Kidney (tissue), 13 donors: ENCODE measurements at regions not wholly inside any gene's neighbourhood (a gene's known extent, or its start where the extent isn't known, plus 50 kb on each side); places are given as distances from the start of the nearest gene placed in this dataset.

Source experiments
- DNase-seq, 5 donors: peaks; one replicate each; pipeline ENCODE4 v3.0.0-alpha.2; 2013 to 2020
- FAIRE-seq: peaks from 2 replicates; lab custom pipeline; 2012; peaks lifted over from hg19 to GRCh38; lab: Jason Lieb, UNC
- H3K27ac ChIP-seq, 2 donors: one replicate each; pipeline ENCODE4 v1.7.0; 2013; ENCODE audit warnings: low read depth in 2 of 2, low read length in 2 of 2, inconsistent platforms in 1 of 2
- H3K27me3 ChIP-seq: one replicate; pipeline ENCODE4 v1.7.1; 2013; ENCODE audit warnings: low read length, inconsistent platforms; ENCODE audit not compliant: control insufficient read depth, insufficient read depth
- H3K36me3 ChIP-seq, 3 donors: one replicate each; pipeline versions ENCODE4 v1.7.0 to v1.7.1; 2013; ENCODE audit warnings: low read length in 3 of 3, control low read depth in 1 of 3, inconsistent platforms in 1 of 3; ENCODE audit not compliant: insufficient read depth in 3 of 3, control insufficient read depth in 2 of 3
- H3K4me1 ChIP-seq, 3 donors: one replicate each; pipeline versions ENCODE4 v1.7.0 to v1.7.1; 2013; ENCODE audit warnings: low read length in 3 of 3, inconsistent platforms in 1 of 3, low read depth in 1 of 3; ENCODE audit not compliant: control insufficient read depth in 2 of 3, insufficient read depth in 2 of 3
- H3K4me3 ChIP-seq, 3 donors: one replicate each; pipeline versions ENCODE4 v1.7.0 to v1.8.1; 2013; ENCODE audit warnings: low read length in 3 of 3, control low read depth in 1 of 3, inconsistent platforms in 1 of 3
- H3K9ac ChIP-seq, 3 donors: one replicate each; pipeline versions ENCODE4 v1.7.0 to v1.7.1; 2013; ENCODE audit warnings: low read length in 3 of 3, control low read depth in 1 of 3, inconsistent platforms in 1 of 3
- H3K9me3 ChIP-seq, 3 donors: one replicate each; pipeline versions ENCODE4 v1.7.0 to v1.7.1; 2013; ENCODE audit warnings: low read length in 3 of 3, control low read depth in 1 of 3, inconsistent platforms in 1 of 3; ENCODE audit not compliant: control insufficient read depth in 2 of 3, insufficient read depth in 1 of 3
- intact Hi-C: fragments of 100-400 bp; cut with DNase I; formaldehyde crosslinking; loops from one replicate; pipeline ENCODE4 v1.11.1; 2022
- TF ChIP-seq, protein P1 (sequence below): IDR thresholded peaks from 3 replicates; pipeline ENCODE4 v1.5.1; 2012; ENCODE audit warnings: mild to moderate bottlenecking, moderate library complexity, borderline replicate concordance; ENCODE audit not compliant: insufficient read depth; ENCODE audit errors: extremely low read depth
- donor health status: control.
- donor health status: control.
- donor health status: control.
- donor health status: control.
- donor health status: control.
- donor health status: DM: yes; HTN: yes; CAD: no.
- donor health status: Normal renal cell carcinoma (clear cell type).

DNA sequence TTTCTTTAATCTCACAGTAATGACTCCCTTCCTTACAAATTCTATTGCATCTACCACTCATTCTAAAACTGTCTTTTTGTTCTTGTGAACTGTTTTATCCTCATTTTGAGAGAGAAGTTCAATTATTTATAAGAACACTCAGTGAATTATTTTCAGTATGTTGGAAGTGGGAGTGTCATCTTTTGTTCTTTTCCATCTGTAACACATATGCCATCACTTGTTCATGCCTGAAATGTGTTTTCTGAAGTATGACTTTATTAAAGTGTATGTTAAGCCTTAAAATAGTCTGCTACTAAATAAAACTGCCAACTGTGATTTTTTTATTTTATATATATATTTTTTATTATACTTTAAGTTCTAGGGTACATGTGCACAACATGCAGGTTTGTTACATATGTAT lies 623.0 kb upstream of the CBLB start:
- Histone ChIP-seq H3K4me3 (no peak overlapping the region), H3K27me3 (no peaks in the 10 kb centered on the region), H3K36me3 (no peaks in the 10 kb centered on the region), H3K9ac (no peak overlapping the region), H3K9me3 (no peaks in the 10 kb centered on the region), H3K27ac (no peak overlapping the region), H3K4me1 (no peaks in the 10 kb centered on the region)
- intact Hi-C loops = no loop called here
- DNase-seq (no peak), FAIRE-seq (no peak)
- TF ChIP-seq, protein P1, sequence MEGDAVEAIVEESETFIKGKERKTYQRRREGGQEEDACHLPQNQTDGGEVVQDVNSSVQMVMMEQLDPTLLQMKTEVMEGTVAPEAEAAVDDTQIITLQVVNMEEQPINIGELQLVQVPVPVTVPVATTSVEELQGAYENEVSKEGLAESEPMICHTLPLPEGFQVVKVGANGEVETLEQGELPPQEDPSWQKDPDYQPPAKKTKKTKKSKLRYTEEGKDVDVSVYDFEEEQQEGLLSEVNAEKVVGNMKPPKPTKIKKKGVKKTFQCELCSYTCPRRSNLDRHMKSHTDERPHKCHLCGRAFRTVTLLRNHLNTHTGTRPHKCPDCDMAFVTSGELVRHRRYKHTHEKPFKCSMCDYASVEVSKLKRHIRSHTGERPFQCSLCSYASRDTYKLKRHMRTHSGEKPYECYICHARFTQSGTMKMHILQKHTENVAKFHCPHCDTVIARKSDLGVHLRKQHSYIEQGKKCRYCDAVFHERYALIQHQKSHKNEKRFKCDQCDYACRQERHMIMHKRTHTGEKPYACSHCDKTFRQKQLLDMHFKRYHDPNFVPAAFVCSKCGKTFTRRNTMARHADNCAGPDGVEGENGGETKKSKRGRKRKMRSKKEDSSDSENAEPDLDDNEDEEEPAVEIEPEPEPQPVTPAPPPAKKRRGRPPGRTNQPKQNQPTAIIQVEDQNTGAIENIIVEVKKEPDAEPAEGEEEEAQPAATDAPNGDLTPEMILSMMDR = no peak

DNA sequence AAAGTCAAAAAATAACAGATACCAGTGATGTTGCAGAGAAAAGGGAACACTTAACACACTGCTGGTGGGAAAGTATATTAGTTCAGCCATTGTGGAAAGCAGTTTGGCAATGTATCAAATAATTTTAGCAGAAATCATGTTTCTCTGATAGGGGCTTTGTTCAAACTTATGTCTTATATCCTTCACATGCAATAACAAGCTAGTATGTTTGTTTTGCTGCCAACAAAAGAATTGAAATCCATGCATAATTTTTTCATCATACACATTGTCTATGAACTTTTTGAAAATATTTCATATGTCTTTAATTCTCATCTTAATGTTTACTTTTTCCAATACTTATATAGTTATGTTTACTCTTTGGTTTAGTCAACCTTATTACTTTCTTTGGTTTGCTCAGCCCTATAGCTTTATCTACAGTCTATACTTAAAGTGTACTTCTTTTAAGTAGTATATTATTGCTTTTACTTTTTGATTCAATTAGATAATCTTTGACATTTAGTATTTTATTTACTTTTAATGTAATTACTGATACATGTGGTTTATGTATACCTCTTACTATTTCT lies 639.6 kb upstream of the CBLB start:
- H3K9me3 ChIP-seq = peaks cover 0 to 2% (median 0%) of the 10 kb centered on the region in 3 donors
- FAIRE-seq = no peak
- no peak overlapping the region for H3K4me3 ChIP-seq
- TF ChIP-seq, protein P1 = no peak
- DNase-seq = no peak
- H3K9ac ChIP-seq = no peak overlapping the region
- no peaks in the 10 kb centered on the region for H3K36me3 ChIP-seq
- no peaks in the 10 kb centered on the region for H3K27me3 ChIP-seq
- no peak overlapping the region for H3K27ac ChIP-seq
- intact Hi-C loops = no loop called here
- no peaks in the 10 kb centered on the region for H3K4me1 ChIP-seq

DNA sequence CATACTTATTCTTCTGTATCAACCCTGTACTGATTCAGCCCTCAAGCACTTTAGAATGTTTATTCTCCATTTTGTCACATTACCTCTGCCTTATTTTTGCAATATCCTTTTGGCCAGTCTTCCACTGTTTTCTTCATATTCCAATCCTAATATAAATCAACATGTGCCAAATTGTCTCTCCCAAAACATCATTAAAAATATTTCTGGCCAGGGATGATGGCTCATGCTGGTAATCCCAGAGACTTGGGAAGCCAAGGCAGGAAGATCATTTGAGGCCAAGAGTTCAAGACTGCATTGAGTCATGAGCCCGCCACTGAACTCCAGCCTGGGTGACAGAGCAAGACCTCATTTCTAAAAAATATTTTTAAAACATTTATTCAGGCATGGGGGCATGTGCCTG lies 641.4 kb upstream of the CBLB start:
- no peaks in the 10 kb centered on the region for H3K27me3 ChIP-seq
- H3K36me3 ChIP-seq = no peaks in the 10 kb centered on the region
- H3K27ac ChIP-seq = no peak overlapping the region
- TF ChIP-seq, protein P1 = no peak
- H3K9ac ChIP-seq = no peak overlapping the region
- H3K4me1 ChIP-seq = no peaks in the 10 kb centered on the region
- DNase-seq (no peak), FAIRE-seq (no peak)
- H3K4me3 ChIP-seq = no peak overlapping the region
- H3K9me3 ChIP-seq = peaks cover 0 to 2% (median 0%) of the 10 kb centered on the region in 3 donors
- intact Hi-C loops = no loop called here

DNA sequence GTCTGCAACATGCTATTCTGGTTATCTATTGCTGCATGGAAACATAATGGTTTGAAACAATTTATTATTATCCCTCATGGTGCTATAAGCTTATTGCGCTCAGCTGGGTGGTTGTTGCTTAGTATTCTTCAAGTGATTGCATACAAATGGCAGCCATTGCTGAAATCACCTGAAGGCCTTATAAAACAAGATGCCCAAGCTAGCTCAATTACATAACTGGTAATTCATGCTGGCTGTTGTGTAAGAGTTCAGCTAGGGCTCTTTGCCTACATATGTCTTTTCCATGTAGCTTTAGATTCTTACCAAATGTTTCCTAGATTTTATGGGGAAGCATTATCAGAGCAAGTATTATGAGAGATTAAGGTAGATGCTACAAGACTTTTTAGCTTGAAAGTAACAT lies 644.0 kb upstream of the CBLB start:
- no peak overlapping the region for H3K27ac ChIP-seq
- H3K27me3 ChIP-seq = no peaks in the 10 kb centered on the region
- FAIRE-seq (no peak), DNase-seq (no peak)
- TF ChIP-seq, protein P1 = no peak
- H3K9me3 ChIP-seq = no peaks in the 10 kb centered on the region
- H3K36me3 ChIP-seq = no peaks in the 10 kb centered on the region
- no peak overlapping the region for H3K4me3 ChIP-seq
- intact Hi-C loops = no loop called here
- no peak overlapping the region for H3K9ac ChIP-seq
- H3K4me1 ChIP-seq = no peaks in the 10 kb centered on the region
